Keratinocyte (primary cell): ENCODE measurements at regions not wholly inside any gene's neighbourhood (a gene's known extent, or its start where the extent isn't known, plus 50 kb on each side); places are given as distances from the start of the nearest gene placed in this dataset.

Experiments used
- CTCF ChIP-seq, 3 experiments: IDR thresholded peaks in 1 of 3; conservative IDR thresholded peaks in 1 of 3; optimal IDR thresholded peaks in 1 of 3; 2 replicates in 2 of 3; 3 replicates in 1 of 3; pipeline versions ENCODE3 to v1.5.1; 2011; ENCODE audit warnings: low read length in 3 of 3, mild to moderate bottlenecking in 3 of 3, moderate library complexity in 2 of 3, control low read depth in 1 of 3, inconsistent platforms in 1 of 3; ENCODE audit not compliant: insufficient read depth in 2 of 3; ENCODE audit errors: extremely low read depth in 1 of 3
- EZH2 ChIP-seq: IDR thresholded peaks from one replicate; pipeline ENCODE4 v1.6.1; 2012; ENCODE audit warnings: inconsistent platforms, mild to moderate bottlenecking, low read length, moderate library complexity

- TF ChIP-seq CTCF (optimal IDR thresholded peaks at IDR 0.05 in 1 of 3, IDR thresholded peaks at IDR 0.05 in 1 of 3, conservative IDR thresholded peaks at IDR 0.05 in 1 of 3; ENCODE audit: extremely low read depth in 1 of 3, insufficient read depth in 2 of 3, low read length in 3 of 3) (no peak), EZH2 (no peak)
Measured at GRCh38 chr14:38385836-38386235, 129.9 kb upstream of the CLEC14A start.
